GM12864 (cell line): ENCODE measurements at regions not wholly inside any gene's neighbourhood (a gene's known extent, or its start where the extent isn't known, plus 50 kb on each side); places are given as distances from the start of the nearest gene placed in this dataset.

Experiments
- DNase-seq: peaks from one replicate; pipeline ENCODE4 v3.0.0-alpha.2; 2011; ENCODE audit warnings: low read depth
- H3K4me3 ChIP-seq: 2 replicates; pipeline ENCODE4 v1.5.1; 2011; ENCODE audit warnings: mild to moderate bottlenecking, low read depth, low read length, control low read depth
- TF ChIP-seq, protein P1 (sequence below): IDR thresholded peaks from 2 replicates; pipeline ENCODE4 v1.5.1; 2011; ENCODE audit warnings: low read depth, mild to moderate bottlenecking, moderate library complexity, low read length, control low read depth, inconsistent platforms; ENCODE audit errors: missing control alignments

DNA sequence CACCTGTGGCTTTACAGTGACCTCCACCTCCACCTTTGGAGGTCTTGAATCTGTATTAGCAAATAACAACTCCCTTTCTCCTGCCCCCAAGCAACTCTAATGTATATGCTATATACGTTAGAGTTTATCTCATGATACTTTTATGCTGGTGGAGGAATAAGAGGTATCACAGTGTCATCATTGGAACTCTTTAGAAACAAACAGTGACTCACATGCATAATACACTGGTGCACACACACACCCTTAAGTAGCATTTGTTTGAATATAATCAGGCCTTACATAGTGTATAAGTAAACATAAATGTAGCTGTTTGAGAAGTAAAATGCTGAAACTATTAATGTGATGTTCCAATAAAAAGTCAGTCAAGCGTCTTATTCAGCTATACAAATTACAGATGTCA lies 280.2 kb upstream of the C2CD4B start:
- no peak overlapping the region for H3K4me3 ChIP-seq
- TF ChIP-seq, protein P1, sequence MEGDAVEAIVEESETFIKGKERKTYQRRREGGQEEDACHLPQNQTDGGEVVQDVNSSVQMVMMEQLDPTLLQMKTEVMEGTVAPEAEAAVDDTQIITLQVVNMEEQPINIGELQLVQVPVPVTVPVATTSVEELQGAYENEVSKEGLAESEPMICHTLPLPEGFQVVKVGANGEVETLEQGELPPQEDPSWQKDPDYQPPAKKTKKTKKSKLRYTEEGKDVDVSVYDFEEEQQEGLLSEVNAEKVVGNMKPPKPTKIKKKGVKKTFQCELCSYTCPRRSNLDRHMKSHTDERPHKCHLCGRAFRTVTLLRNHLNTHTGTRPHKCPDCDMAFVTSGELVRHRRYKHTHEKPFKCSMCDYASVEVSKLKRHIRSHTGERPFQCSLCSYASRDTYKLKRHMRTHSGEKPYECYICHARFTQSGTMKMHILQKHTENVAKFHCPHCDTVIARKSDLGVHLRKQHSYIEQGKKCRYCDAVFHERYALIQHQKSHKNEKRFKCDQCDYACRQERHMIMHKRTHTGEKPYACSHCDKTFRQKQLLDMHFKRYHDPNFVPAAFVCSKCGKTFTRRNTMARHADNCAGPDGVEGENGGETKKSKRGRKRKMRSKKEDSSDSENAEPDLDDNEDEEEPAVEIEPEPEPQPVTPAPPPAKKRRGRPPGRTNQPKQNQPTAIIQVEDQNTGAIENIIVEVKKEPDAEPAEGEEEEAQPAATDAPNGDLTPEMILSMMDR: no peak
- no peak for DNase-seq

DNA sequence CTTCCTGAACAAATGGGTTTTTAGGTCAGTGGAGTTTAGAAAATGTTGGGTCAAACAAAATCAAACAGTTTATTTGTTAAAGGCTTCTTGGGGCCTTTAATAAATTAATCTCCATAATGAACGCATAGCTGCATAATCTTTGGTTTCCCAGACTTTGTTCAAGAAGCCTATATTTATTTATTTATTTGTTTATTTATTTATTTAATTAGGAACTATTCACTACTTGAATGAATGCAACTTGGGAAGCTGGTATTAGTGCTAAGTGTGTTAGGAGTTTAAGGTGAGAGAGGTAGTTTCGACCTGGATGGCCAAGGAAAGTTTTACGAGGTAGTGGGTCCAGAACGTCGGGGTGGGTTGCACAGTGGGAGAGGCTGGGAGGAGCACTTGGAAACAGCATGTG lies 281.9 kb upstream of the C2CD4B start:
- DNase-seq: no peak
- TF ChIP-seq, protein P1: no peak

DNA sequence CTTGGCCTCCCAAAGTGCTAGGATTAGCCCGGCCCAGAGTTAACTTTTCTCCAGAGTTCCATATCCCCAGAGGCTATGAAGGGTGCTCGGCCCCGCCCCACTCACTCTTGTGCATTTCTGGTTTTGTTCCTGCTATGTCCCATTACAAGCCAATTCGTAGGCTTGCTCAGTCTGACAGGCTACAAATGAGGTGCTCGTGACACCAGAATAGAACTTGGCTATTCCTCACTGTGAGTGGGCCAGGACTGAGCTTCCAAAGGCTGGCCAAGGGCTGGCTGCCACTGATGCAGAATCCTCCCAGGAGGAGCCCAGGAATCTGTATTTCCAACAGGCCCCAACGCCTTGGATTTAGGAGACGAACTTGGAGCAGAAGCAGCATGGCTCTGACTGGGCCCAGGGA lies 282.7 kb upstream of the C2CD4B start:
- no peak for DNase-seq
- TF ChIP-seq, protein P1: no peak
- no peak overlapping the region for H3K4me3 ChIP-seq

More for the DNA sequence above, 281.9 kb upstream of the C2CD4B start:
- no peak overlapping the region for H3K4me3 ChIP-seq

DNA sequence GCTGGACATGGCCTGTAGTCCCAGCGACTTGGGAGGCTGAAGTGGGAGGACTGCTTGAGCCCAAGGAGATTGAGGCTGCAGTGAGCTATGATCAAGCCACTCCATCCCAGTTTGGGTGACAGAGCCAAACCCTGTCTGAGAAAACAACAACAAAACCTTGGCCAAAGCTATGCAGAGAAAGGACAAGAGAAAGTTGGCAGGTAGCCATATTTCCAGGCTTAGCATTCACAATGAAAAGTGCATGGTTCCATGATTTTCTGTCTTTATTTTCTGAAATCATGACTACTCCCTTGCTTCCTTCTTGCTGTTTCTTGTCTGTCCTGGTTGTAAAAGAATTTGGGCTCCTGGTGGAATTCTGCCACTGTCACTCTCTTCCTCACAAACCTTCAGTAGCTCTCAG lies 284.6 kb upstream of the C2CD4B start:
- DNase-seq: no peak
- no peak overlapping the region for H3K4me3 ChIP-seq
- TF ChIP-seq, protein P1: no peak

DNA sequence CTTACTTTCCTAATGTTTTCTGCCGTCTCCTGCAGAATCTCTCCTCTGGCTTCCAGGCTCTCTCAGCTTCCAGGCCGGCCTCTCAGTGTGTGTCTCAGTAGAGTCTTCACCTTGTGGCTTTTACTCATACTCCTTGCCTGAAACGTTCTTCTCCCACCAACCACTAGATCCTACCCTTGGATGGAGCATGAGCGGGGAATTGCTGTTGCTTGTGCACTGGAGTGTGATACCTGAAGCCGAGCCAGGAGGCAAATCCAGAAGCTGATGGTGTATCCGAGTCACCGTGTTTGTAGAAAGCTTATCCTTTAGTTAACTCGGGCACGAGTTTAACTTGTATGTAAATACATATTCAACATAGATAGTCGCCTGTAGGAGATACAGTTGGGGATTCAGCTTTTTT lies 285.0 kb upstream of the C2CD4B start:
- no peak overlapping the region for H3K4me3 ChIP-seq
- no peak for DNase-seq
- TF ChIP-seq, protein P1: no peak

DNA sequence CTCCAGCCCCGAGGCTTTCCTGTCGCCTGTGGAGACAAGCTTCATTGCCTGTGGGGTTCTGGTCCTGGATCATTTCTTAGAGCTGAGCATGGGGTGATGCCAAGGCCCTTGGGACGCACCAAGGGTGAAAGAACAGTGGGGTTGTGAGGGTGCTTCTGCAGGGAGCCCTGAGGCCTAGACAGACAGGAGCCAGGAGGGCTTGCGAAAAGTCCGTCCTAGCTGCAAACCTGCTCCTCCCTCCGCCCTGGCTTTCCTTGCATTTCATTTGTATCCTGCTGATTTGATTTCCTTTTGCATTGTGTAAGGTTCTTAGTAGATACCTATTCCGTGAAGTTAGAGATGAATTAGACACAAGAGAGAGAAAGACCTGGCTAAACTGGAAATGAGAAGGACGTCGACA lies 286.9 kb upstream of the C2CD4B start:
- no peak overlapping the region for H3K4me3 ChIP-seq
- TF ChIP-seq, protein P1: no peak
- no peak for DNase-seq

DNA sequence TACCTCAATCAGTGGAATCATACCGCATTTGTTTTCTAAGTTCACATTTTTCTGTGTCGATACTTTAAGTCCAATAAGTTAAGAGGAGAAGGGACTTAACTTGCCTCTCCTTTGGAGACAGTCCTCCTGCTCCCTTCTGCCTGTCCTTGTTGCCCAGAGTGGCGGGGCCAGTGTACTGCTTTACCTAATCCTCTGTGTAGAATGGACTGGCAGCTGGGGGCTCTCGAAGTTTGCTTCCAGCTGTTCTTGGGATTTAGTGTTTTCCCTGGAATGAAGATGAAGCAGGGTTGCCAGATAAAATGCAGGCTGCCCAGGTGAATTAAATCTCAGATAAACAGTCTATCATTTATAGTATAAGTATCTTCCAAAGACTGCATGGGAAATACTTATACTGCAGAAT lies 287.6 kb upstream of the C2CD4B start:
- no peak for DNase-seq
- no peak overlapping the region for H3K4me3 ChIP-seq
- TF ChIP-seq, protein P1: no peak
